C1 segment of cervical spinal cord (tissue), 14 donors: ENCODE measurements at regions not wholly inside any gene's neighbourhood (a gene's known extent, or its start where the extent isn't known, plus 50 kb on each side); places are given as distances from the start of the nearest gene placed in this dataset.
"Not testable (repeated sequence)": the region's sequence is repeated elsewhere in the genome, so short reads cannot be mapped to it uniquely, and the experiment has no call there.

ENCODE experiments used
- DNase-seq, 14 donors: peaks; one replicate each; lab custom pipeline; 2025; lab: John Stamatoyannopoulos, UW

DNA sequence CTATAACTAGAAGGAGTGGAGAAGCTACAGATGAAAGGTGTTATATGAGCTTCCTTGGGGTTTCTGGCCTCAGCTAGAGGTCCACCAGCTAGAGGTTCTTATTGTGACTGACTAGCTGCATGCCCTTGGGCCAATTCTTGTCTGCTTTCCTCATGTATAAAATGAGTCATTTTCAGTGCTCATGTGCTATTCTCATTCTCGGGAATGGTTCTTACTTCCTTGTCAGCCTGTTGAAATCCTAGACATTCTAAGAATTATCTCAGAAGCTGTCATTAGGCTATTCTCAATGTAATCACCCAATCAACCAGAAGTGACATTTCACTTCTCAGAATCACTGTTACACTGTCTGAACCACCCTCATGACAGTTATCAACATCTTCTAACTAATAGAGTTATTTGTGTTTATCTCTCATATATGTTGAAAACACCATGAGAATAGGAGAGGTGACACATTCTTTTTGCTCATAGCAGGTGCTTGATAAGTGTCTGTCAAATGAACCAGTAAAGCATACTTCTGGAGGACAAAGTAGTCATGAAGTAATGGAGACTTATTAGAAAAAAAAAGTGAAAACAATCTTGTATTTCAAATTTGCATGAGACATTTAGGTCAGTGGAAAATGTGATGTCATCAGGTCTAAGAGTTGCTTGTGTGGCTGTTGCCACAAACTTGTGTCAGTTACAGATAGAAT, 122.8 kb upstream of the IVNS1ABP start:
- no peak for DNase-seq

DNA sequence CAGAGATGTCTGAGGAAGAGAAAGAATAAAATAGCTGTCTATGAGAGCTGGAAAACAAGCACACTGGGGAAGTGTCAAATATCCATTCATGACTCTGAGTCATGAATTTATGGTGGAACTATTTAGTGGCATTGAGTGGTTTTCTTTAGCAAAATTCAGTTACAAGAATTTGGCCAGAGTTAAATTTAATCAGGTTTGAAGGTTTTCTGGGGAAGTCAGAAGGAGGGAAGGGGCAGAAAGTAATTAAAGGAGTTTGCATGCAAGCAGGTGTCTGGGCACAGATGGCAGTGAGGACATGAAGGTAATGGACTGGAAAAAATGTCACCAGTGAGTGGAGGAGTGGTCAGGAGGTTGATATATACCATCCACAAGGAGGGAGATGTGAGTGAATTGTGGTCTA, 121.9 kb upstream of the IVNS1ABP start:
- DNase-seq, result no peak

DNA sequence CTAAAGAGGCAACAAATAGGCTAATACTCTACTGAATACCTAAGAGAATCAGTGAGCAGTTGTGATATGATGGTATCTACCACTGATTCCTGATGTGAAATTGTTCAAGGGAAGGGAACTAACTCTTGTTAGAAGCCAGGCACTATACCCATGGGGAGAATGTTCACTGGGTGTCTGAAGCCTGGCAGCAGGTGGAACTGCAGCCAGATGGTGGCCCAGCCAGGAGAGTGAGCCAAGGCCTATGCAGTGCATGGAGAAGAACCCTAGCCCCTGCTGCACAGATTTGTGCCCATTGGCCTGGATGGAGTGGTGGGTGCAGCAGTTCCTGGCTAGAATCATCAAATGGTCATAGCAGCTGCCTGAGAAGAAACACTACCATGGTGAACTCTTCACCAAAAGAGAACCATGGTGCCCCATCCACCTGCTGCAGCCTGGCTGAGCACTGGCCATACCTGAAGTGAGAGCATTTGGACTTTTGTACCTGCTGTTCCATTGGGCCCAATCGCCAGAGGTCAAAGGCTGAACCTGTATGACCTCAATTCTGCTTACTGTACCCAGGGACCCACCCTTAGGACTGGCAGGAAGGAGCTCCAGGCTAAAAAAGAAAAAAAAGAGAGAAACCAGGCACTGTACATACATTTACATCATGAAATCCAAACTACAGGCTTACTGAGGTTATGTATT, 118.8 kb upstream of the IVNS1ABP start:
- DNase-seq, result no peak

DNA sequence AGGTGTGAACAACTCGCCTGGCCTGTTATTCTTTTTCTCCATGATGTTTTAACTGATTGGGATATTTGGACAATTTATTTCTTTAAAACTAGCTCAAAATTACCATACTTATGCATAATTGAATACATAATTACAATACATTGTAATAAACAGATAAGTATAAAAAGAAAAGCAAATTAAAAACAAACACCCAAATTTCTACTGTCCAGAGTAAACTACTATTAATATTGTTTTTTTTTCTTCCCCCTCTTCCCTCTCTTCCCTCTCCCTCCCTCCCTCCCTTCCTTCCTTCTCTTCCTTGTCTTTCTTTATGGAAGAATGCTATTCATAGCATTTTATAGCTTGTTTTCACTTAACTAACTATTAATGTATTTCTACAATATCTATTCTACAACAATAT, 117.7 kb upstream of the IVNS1ABP start:
- no peak for DNase-seq

DNA sequence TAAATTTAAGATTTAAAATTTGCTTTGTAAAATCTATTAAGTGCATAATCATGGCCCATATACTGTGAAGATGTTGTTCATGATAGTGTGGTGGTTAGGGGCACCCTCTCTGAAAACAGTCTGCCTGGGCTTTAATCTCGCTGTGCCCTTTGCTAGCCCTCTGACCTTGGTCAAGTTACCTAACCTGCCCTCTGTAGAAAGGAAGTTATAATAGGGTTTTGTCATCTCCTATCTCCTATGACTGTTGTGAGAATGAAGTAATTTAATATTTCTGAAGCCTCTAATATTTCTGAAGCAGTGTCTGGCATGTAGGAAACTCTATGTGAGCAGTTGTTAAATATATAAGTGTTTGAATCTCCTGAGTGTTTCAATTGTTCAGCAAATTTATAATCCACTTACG, 116.6 kb upstream of the IVNS1ABP start:
- no peak for DNase-seq

DNA sequence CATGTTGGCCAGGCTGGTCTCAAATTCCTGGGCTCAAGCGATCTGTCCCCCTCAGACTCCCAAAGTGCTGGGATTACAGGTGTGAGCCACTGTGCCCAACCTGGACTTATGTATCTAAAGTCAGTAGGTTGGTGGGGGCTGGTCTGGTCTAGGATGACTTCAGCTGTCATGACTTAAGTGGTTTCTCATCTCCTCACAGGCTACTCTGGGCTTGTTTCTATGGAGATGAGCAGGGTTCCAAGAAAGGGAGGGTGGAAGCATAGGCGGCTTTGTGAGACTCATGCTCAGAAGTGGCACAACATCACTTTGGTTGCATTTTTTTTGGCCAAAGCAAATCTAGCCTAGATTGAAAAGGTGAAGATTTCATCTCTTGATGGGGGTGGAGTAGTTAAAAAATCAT, 115.9 kb upstream of the IVNS1ABP start:
- DNase-seq, result no peak

DNA sequence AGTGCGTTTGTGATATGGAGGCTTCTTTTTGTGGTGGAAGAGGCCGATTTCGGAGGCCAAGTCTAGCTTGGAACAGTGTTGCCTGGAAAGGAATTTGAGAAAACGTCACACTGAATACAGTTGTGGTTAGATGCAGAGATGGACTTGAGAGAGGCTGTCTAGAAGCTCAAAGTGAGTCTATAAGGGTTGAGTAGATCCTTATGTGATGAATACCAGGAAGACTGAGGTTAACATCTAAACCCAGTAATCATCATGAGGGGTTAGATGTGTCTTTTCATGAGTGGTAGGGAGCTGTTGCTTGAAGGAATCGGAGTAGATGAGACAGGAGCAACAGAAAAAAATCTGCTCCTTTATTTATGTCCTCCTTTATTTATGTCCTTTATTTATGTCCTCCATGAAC, 114.6 kb upstream of the IVNS1ABP start:
- DNase-seq, result no peak

DNA sequence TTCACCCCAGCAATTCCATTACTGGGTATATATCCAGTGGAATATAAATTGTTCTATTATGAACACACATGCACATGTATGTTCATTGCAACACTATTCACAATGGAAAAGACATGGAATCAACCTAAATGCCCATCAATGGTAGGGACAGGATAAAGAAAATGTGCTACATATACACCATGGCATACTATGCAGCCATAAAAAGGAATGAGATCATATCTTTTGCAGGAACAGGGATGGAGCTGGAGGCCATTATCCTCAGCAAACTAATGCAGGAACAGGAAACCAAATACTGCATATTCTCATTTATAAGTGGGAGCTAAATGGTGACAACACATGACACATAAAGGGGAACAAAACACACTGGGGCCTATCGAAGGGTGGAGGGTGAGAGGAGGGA, 112.6 kb upstream of the IVNS1ABP start:
- DNase-seq, result not testable (repeated sequence)

DNA sequence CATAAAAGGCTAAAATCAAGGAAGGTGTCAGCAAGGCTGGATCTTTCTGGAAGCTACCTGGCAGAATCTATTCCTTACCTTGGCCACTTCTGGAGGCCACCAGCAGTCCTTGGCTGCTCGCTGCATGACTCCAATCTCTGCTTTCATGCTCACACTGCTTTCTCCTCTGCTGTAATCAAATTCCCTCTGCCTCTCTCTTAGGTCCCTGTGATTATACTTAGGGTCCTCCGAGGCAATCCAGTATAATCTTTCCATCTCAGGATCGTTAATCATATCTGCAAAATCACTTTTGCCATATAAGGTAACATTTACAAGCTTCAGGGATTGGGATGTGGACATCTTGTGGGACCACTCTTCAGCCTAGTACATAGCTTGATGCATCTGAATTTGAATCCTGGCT, 110.7 kb upstream of the IVNS1ABP start:
- DNase-seq, result no peak

DNA sequence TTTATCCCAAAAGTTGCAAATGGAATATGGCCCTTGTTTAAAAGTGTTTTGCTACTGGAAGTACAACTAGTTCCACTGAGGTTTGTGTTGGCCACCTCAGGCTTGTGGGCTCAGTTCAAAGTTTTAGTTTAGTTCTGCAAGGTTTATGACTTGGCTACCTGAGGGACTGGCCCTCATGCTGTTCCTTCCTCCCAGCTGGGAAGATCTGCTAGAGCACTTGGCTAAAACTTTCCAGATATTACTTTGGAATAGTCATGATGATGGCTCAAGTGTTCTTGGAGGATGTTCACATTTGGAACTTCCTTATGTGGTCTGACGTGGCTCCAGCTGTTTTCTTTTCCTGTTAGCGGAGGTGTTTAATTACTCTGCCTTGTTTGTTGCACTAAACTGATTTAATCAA, 110.2 kb upstream of the IVNS1ABP start:
- DNase-seq, result no peak

DNA sequence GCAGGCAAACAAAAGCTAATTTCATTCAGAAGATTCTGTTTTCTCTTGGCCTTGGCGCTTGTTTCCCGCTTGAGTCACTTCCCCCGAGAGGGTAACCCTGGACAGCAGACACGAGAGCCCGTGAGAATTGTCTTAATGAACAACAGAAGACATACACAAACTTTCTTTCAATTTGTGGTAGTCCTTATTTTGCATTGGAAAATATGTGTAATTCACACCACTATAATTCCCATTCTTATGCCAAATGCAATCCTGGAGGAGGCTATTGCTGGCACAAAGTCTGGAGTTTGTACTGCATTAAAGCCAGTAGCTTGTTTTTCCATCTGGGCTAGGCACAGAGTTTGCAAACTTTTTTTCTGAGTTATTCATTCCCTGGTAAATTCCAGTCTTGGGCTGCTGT, 109.8 kb upstream of the IVNS1ABP start:
- no peak for DNase-seq

DNA sequence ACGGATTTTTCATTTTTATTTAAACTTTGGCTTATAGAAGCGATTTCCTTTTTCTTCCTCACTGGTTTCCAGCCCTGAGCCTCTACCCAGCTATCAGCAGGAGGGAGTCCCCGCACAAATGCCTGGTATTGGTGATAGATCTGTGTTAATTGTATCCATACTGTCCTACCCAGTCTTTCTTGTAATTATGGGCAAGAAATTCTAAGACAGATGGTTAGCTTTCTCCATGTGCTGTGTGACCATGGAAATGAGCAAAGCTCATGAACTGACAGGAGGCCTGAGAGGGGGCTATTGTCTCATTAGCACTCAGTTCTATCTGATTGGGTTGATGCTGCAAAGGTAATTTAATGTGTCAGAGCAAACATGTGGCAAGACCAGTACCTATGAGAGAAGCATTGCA, 108.1 kb upstream of the IVNS1ABP start:
- no peak for DNase-seq

DNA sequence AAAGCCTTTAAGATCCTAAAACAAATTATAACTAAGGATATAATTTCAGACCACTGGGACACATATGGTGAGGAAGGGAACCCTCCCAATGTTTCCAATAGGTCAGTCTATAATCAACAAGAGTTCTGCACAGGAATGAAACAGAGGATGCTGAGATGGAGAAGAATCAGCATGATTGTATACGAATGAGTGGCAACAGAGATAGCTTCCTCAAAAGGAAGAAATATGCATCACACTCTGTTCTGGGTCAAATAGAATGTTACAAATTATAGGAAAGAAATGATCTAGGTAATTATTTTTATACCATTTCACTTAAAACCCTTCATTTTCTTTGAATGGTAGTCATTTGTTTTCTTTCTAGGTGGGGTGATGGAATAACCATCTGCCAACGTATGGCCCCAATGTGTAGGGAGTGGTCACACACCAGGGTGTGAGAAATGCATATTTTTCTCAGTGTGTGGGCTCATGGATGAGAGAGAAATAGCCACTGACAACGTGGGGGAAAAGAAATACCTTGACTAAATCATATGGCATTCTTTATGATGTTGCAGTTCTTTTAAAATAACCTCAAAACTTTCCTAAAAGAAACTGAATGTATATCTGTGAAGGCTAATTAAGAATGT, 104.6 kb upstream of the IVNS1ABP start:
- no peak for DNase-seq

DNA sequence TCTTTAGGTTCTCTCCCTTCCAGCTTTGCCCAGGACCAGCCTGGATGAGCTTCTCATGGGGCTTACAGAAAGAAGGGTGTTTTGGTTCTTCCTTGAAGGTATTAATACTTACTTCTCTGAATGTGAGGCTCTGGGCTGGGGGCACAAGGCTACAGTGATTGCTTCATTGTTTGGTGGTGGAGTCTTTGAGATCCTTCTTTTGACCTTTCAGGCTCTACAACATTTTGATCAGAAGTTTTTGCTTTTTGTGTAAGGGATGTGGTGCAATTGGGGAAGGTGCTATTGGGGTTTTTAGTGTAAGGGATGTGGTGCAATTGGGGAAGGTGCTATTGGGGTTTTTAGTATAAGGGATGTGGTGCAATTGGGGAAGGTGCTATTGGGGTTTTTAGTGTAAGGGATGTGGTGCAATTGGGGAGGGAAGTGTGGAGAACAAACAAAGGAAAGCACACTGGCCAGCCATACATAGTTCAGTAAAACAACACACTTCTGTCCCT, 103.6 kb upstream of the IVNS1ABP start:
- DNase-seq, result no peak

DNA sequence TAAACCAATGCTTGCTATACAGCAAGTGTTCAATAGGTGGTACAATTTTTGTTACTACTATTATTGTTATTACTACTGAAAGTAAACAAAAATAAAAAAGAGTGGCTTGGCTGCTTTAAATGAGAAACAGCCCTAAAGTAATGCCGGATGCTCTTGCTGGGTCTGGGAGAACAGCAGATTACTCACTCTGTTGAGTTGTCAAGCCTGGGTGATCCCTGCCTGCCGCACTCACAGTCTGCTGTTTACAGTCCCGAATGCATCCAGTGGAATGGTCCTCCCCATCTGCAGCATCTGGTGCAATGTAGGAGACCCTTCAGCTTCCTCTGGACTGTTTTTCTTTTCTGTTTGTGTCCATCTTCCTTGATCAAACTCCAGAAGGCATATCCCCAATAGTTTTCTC, 102.7 kb upstream of the IVNS1ABP start:
- DNase-seq, result no peak

DNA sequence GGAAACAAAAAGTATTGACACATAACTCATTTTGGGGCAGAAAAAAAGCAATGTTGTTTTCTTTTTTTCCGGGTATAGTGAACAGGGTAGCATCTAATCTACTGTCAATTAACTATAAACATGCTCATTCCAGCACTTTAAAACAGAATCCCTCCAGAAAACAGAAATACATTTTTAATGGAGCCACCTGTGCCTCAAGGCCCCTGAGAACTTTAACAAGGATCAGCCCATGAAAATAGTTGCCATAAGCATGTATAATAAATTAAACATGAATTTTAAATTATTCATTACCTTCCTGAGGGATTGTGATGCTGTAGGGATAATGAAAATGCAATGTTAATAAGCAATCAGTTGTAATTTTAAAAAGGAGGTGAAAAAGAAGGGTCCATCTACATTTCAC, 101.4 kb upstream of the IVNS1ABP start:
- DNase-seq, result no peak

DNA sequence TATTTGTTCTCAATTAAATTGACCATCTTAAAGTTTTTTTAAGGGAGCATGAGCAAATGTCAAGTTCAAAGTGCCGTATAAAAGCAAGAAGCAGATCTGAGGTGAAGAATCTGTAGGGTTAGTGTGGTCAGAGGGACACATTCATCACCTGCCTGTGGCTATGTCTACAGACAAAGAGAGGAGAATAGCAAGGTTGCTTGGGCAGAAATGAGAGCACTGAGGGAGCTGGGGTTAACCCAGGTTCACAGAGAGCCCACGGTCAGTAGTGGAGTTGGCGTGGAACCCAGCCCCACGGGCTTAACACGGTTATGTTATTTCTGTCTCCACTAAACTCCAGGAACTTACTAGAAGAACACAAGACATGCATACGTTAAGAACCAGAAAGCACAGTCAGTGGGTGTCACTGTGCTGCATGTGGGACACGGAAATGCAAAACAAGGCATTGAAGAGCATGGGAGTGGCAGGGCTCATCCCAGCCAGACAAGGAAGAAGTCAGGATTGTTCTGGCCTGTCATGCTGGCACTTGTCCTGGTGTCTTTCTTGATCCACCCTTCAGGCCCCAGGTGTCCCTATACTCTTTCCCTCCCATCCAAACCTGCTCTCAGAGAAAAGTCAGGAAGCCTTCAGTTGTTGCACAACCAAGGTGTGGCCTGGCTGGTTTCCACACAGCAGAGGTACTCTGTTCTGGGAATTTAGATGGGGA, 95.5 kb upstream of the IVNS1ABP start:
- DNase-seq, result no peak

DNA sequence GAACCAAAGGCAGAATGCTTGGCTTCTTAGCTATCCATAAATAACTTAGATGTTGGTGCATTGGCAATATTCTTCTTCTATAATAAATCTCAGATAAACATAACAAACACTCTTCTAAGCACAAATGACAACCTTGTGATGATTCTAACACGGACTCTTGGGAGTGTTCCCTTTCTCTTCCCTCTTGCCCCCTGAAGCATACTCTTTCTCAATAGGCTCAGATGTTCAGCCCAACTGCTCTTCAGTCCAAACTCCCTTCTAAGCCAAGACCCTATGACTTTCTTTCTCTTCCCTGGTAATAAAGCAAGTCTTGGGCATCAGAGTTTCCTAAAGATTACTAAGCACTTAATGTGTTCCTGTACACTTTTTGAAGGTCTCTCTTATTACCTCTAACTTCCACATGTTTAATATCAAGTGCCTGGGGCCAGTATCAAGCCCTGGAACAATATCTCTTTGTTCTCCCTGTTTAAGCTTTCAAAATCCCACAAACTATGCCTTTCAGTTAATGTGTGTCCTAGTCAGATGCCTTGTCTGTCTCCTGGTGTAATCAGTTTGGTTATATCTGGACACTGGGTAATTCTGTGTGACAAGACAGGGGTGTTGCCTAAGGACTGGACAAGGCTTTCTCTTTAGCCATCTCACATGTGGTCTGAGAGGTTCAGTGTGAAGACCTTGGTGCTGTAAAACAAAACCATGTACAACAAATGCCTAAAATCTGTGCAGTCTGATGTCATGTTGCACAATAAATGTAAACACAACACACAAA, 92.9 kb upstream of the IVNS1ABP start:
- no peak for DNase-seq

DNA sequence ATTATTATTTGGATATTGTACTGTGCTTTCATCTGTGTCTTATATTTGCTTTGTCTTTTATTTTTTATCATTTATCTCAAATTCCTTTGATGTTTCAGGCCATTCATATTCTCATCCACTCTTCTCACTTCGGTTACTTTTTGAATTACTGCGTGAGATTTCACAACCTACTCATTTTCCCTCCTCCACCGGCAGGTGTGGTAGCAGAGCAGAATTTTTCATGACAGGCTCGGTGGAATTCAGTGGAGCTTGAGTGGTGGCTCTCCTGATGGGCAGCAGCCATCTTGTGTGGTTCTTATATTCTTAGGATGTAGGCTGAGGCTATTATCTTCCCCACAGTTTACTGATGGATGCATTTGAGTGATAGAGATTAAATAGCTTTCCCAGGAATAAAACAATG, 92.3 kb upstream of the IVNS1ABP start:
- no peak for DNase-seq

DNA sequence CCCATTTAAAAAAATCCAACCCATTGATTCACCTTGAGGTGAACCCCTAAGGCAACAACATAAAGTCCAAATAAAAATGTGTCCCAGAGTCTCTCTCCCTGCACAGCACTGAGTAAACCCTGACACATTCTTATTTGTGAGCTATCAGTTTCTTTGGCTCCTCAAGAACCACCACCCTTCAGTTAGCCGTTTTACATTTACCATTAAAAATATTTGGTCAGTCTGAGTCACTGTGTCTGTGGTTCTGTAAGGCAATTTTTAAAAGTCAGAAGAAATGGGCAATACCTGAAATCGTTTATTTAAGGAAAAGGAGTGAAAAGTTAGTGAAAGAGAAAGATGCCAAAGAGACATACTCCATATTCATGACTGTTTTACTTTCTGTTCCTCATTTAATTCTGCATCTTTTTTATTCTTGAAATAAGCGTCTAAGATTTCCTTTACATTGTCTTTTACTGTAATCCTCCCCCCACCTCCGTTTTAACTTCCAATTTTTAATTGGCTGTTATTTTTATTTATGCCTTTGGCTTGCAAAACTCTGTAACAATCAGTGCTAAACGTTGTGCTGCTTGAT, 91.7 kb upstream of the IVNS1ABP start:
- no peak for DNase-seq

DNA sequence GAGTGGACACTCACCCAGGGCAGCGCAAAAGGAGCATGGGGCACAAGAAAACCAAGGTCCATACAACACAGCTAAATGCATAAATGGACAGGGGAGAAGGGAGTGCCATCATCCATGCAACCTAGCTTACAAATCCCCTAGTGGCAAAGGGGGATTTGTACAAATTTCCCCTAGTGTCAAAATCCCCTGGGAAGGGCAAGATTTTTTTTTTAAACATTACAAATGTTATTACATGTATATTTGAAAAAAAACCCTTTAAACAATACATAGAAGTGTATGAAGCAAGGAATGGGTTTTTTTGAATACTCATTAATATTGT, 89.6 kb upstream of the IVNS1ABP start:
- DNase-seq, result no peak
